NCI-H526 treated with DMSO at 0.1 percent for 48 hours (cell line): ENCODE measurements at regions not wholly inside any gene's neighbourhood (a gene's known extent, or its start where the extent isn't known, plus 50 kb on each side); places are given as distances from the start of the nearest gene placed in this dataset.
A peak's percentile ranks its signal among the peaks of the same experiment; 100 is the strongest.

Experiments
- DNase-seq: peaks from one replicate; lab custom pipeline; 2025; lab: John Stamatoyannopoulos, UW

- DNase-seq, result no peak
Measured at GRCh38 chr3:62981962-62982361, 106.7 kb upstream of the CADPS start.

GRCh38 chr3:62982795-62983455 lies 107.7 kb upstream of the CADPS start:
- no peak for DNase-seq

- DNase-seq, result no peak
Measured at GRCh38 chr3:62986061-62986460, 110.8 kb upstream of the CADPS start.

- DNase-seq, result no peak
Measured at GRCh38 chr3:62987721-62988120, 112.5 kb upstream of the CADPS start.

GRCh38 chr3:62990704-62991413 lies 115.6 kb upstream of the CADPS start:
- DNase-seq, result no peak

GRCh38 chr3:62992520-62992919 lies 117.3 kb upstream of the CADPS start:
- DNase-seq, result no peak

GRCh38 chr3:62995119-62995518 lies 119.9 kb upstream of the CADPS start:
- DNase-seq, result no peak

- DNase-seq, result no peak
Measured at GRCh38 chr3:62995530-62995929, 120.3 kb upstream of the CADPS start.

GRCh38 chr3:62997369-62997768 lies 122.2 kb upstream of the CADPS start:
- DNase-seq, result no peak

GRCh38 chr3:62999158-62999557 lies 123.9 kb upstream of the CADPS start:
- DNase-seq, result no peak

- no peak for DNase-seq
Measured at GRCh38 chr3:62999791-63000190, 124.6 kb upstream of the CADPS start.

- no peak for DNase-seq
Measured at GRCh38 chr3:63004448-63004847, 129.2 kb upstream of the CADPS start.

- DNase-seq, result no peak
Measured at GRCh38 chr3:63015614-63016309, 140.5 kb upstream of the CADPS start.

- peak; percentile 23 for DNase-seq
Measured at GRCh38 chr3:63022114-63022513, 146.9 kb upstream of the CADPS start.

GRCh38 chr3:63026722-63027121 lies 151.5 kb upstream of the CADPS start:
- DNase-seq, result peak; percentile 1

- DNase-seq, result no peak
Measured at GRCh38 chr3:63029326-63029725, 154.1 kb upstream of the CADPS start.

- no peak for DNase-seq
Measured at GRCh38 chr3:63029921-63030320, 154.7 kb upstream of the CADPS start.

- no peak for DNase-seq
Measured at GRCh38 chr3:63030666-63031065, 155.4 kb upstream of the CADPS start.

GRCh38 chr3:63032881-63033280 lies 157.7 kb upstream of the CADPS start:
- no peak for DNase-seq

- DNase-seq, result no peak
Measured at GRCh38 chr3:63034101-63034500, 158.9 kb upstream of the CADPS start.

- DNase-seq, result no peak
Measured at GRCh38 chr3:63037116-63037515, 161.9 kb upstream of the CADPS start.

- no peak for DNase-seq
Measured at GRCh38 chr3:63042833-63043232, 167.6 kb upstream of the CADPS start.

GRCh38 chr3:63043631-63044030 lies 168.4 kb upstream of the CADPS start:
- no peak for DNase-seq
